GM12873 (cell line): ENCODE measurements at regions not wholly inside any gene's neighbourhood (a gene's known extent, or its start where the extent isn't known, plus 50 kb on each side); places are given as distances from the start of the nearest gene placed in this dataset.

Experiments used
- TF ChIP-seq, protein P1 (sequence below): IDR thresholded peaks from 2 replicates; pipeline ENCODE4 v1.5.1; 2012; ENCODE audit warnings: low read depth, mild to moderate bottlenecking, moderate library complexity, low read length, control low read depth; ENCODE audit not compliant: insufficient read depth; ENCODE audit errors: missing control alignments

- TF ChIP-seq, protein P1, sequence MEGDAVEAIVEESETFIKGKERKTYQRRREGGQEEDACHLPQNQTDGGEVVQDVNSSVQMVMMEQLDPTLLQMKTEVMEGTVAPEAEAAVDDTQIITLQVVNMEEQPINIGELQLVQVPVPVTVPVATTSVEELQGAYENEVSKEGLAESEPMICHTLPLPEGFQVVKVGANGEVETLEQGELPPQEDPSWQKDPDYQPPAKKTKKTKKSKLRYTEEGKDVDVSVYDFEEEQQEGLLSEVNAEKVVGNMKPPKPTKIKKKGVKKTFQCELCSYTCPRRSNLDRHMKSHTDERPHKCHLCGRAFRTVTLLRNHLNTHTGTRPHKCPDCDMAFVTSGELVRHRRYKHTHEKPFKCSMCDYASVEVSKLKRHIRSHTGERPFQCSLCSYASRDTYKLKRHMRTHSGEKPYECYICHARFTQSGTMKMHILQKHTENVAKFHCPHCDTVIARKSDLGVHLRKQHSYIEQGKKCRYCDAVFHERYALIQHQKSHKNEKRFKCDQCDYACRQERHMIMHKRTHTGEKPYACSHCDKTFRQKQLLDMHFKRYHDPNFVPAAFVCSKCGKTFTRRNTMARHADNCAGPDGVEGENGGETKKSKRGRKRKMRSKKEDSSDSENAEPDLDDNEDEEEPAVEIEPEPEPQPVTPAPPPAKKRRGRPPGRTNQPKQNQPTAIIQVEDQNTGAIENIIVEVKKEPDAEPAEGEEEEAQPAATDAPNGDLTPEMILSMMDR, result peak; percentile 8
Observed at GRCh38 chr5:25858019-25858418, 1180.4 kb downstream of the CDH9 start.

GRCh38 chr5:25851301-25851700 lies 1187.1 kb downstream of the CDH9 start:
- TF ChIP-seq, protein P1, result no peak

- TF ChIP-seq, protein P1, result no peak
Observed at GRCh38 chr5:25850581-25850980, 1187.8 kb downstream of the CDH9 start.

- TF ChIP-seq, protein P1, result no peak
Observed at GRCh38 chr5:25849270-25849669, 1189.1 kb downstream of the CDH9 start.

- TF ChIP-seq, protein P1, result no peak
Observed at GRCh38 chr5:25823330-25823873, 1178.6 kb upstream of the CDH10 start.
